OCI-LY1 (cell line): ENCODE measurements at regions not wholly inside any gene's neighbourhood (a gene's known extent, or its start where the extent isn't known, plus 50 kb on each side); places are given as distances from the start of the nearest gene placed in this dataset.

Experiments used
- H2AFZ ChIP-seq: fragments of 200-600 bp; sonication (generic), shearing (Covaris generic); 2 replicates; pipeline ENCODE4 v1.6.0; 2014; ENCODE audit warnings: antibody characterized with exemption, mild to moderate bottlenecking, low read length
- H3F3A ChIP-seq: fragments of 200-600 bp; sonication (generic), shearing (Covaris generic); 2 replicates; pipeline ENCODE4 v1.6.0; 2014; ENCODE audit warnings: mild to moderate bottlenecking, antibody characterized with exemption, low read length, moderate library complexity; ENCODE audit not compliant: insufficient read depth
- H3K27ac ChIP-seq: fragments of 200-600 bp; sonication (generic); 2 replicates; pipeline ENCODE4 v1.5.1; 2014; ENCODE audit warnings: low read length, mixed run types, mild to moderate bottlenecking, low read depth; ENCODE audit not compliant: poor library complexity, severe bottlenecking
- H3K27me3 ChIP-seq: fragments of 200-600 bp; sonication (generic); 2 replicates; pipeline ENCODE4 v1.6.0; 2014; ENCODE audit warnings: antibody characterized with exemption, mild to moderate bottlenecking, low read length, moderate library complexity; ENCODE audit not compliant: insufficient read depth
- H3K36me3 ChIP-seq: fragments of 200-600 bp; sonication (generic); 2 replicates; pipeline ENCODE4 v1.6.1; 2014; ENCODE audit warnings: mild to moderate bottlenecking, antibody characterized with exemption, low read length, moderate library complexity, mixed read lengths; ENCODE audit not compliant: insufficient read depth
- H3K4me1 ChIP-seq: fragments of 200-600 bp; sonication (generic); 2 replicates; pipeline ENCODE4 v1.5.1; 2014; ENCODE audit warnings: mild to moderate bottlenecking, low read length, moderate library complexity; ENCODE audit not compliant: insufficient read depth, severe bottlenecking
- H3K4me2 ChIP-seq: fragments of 200-600 bp; sonication (generic), shearing (Covaris generic); 2 replicates; pipeline ENCODE4 v1.6.1; 2014; ENCODE audit warnings: low read length
- H3K4me3 ChIP-seq: fragments of 200-600 bp; sonication (generic); 2 replicates; pipeline ENCODE4 v1.5.1; 2014; ENCODE audit warnings: low read length, low read depth, mild to moderate bottlenecking, mixed read lengths; ENCODE audit not compliant: poor library complexity, severe bottlenecking
- H3K79me2 ChIP-seq: fragments of 200-600 bp; shearing (Covaris generic); 2 replicates; pipeline ENCODE4 v1.6.1; 2016; ENCODE audit warnings: mixed run types, low read length, mixed read lengths; ENCODE audit not compliant: insufficient read depth
- H3K9ac ChIP-seq: fragments of 200-600 bp; sonication (generic), shearing (Covaris generic); 2 replicates; pipeline ENCODE4 v1.6.1; 2014; ENCODE audit warnings: mild to moderate bottlenecking, low read length, mixed read lengths
- H3K9me2 ChIP-seq: fragments of 200-600 bp; sonication (generic), shearing (Covaris generic); 2 replicates; pipeline ENCODE4 v1.6.1; 2014; ENCODE audit warnings: low read depth, mild to moderate bottlenecking, low read length, mixed read lengths
- H3K9me3 ChIP-seq: fragments of 200-600 bp; shearing (Covaris generic); 2 replicates; pipeline ENCODE4 v1.6.1; 2014; ENCODE audit warnings: low read length, mixed read lengths
- H4K20me1 ChIP-seq: fragments of 200-600 bp; sonication (generic), shearing (Covaris generic); 2 replicates; pipeline ENCODE4 v1.6.0; 2016; ENCODE audit warnings: mild to moderate bottlenecking, low read length; ENCODE audit not compliant: insufficient read depth
- EZH2 ChIP-seq: fragments of 200-600 bp; sonication (generic), shearing (Covaris generic); IDR thresholded peaks from 2 replicates; pipeline ENCODE4 v1.8.0; 2017; ENCODE audit warnings: borderline replicate concordance, mixed run types, mild to moderate bottlenecking, antibody characterized with exemption, low read length, moderate library complexity, mixed read lengths
- TF ChIP-seq, protein P1 (sequence below): fragments of 200-600 bp; sonication (generic), shearing (Covaris generic); IDR thresholded peaks from 2 replicates; pipeline ENCODE4 v1.5.1; 2017; ENCODE audit warnings: mild to moderate bottlenecking, antibody characterized with exemption, low read length, moderate library complexity, mixed read lengths

DNA sequence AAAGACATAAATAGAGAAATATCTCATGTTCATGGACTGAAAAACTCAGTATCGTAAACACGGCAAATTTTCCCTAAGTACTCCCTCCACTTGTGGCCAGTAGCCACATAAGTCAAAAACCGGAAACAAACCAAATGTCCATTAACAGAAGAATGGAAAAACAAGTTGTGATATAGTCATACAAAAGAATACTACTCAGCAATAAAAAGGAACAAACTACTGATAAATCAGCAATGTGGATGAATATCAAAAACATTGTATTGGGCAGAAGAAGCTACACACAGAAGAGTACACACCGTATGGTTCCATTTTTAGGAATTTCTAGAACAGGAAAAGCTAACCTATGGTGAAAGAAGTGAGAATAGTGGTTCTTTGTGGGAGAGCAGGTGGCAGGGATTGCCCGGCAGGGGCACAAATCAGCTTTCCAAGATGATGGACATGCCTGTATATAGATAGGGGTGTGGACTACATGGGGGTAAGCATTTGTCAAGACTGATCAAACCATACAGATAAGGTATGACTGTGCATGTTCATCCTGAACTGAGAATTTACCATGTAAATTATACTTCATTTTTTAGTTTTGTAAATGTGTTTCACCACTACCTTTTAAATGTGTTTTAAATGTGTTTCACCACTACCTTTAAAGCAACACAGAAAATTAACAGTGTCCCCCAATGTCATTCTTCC, 172.8 kb upstream of the CDH5 start:
- Histone ChIP-seq H3K9me2 (no peaks in the 10 kb centered on the region), H3K9ac (no peak overlapping the region), H3K4me1 (no peaks in the 10 kb centered on the region), H3K79me2 (no peaks in the 10 kb centered on the region), H4K20me1 (no peaks in the 10 kb centered on the region), H3K27me3 (no peaks in the 10 kb centered on the region), H3K36me3 (no peaks in the 10 kb centered on the region), H3F3A (no peaks in the 10 kb centered on the region), H3K4me2 (no peak overlapping the region), H3K27ac (no peak overlapping the region), H3K4me3 (no peak overlapping the region), H3K9me3 (no peaks in the 10 kb centered on the region), H2AFZ (no peak overlapping the region)
- no peak for TF ChIP-seq EZH2
- TF ChIP-seq, protein P1, sequence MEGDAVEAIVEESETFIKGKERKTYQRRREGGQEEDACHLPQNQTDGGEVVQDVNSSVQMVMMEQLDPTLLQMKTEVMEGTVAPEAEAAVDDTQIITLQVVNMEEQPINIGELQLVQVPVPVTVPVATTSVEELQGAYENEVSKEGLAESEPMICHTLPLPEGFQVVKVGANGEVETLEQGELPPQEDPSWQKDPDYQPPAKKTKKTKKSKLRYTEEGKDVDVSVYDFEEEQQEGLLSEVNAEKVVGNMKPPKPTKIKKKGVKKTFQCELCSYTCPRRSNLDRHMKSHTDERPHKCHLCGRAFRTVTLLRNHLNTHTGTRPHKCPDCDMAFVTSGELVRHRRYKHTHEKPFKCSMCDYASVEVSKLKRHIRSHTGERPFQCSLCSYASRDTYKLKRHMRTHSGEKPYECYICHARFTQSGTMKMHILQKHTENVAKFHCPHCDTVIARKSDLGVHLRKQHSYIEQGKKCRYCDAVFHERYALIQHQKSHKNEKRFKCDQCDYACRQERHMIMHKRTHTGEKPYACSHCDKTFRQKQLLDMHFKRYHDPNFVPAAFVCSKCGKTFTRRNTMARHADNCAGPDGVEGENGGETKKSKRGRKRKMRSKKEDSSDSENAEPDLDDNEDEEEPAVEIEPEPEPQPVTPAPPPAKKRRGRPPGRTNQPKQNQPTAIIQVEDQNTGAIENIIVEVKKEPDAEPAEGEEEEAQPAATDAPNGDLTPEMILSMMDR, result no peak

DNA sequence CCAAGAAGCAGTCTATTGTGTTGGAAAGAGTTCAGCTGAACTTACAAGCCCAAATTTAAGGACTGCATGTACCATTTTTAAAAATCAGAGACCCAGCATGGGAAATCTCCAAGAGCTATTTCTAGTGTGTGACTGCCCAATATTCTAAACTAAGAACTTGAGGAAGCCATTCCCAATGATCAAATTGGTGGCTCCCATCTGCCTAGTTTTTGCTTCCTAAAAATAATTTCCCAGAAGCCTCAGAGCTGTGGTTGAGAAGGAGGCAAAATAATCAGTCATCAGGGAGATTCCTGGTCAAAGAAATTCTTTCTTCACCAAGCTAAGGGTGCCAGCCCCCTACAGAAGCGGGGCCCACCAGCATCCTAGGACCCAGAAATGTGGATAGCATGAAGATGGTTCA, 176.1 kb upstream of the CDH5 start:
- H3K9me3 ChIP-seq, result no peaks in the 10 kb centered on the region
- H3K9ac ChIP-seq, result no peak overlapping the region
- no peaks in the 10 kb centered on the region for H3K9me2 ChIP-seq
- no peaks in the 10 kb centered on the region for H3F3A ChIP-seq
- H3K4me2 ChIP-seq, result no peak overlapping the region
- H3K27ac ChIP-seq, result no peak overlapping the region
- TF ChIP-seq, protein P1, result no peak
- no peak for TF ChIP-seq EZH2
- H3K4me3 ChIP-seq, result no peak overlapping the region
- no peaks in the 10 kb centered on the region for H4K20me1 ChIP-seq
- no peaks in the 10 kb centered on the region for H3K36me3 ChIP-seq
- no peaks in the 10 kb centered on the region for H3K79me2 ChIP-seq
- no peak overlapping the region for H2AFZ ChIP-seq
- no peaks in the 10 kb centered on the region for H3K4me1 ChIP-seq
- no peaks in the 10 kb centered on the region for H3K27me3 ChIP-seq

DNA sequence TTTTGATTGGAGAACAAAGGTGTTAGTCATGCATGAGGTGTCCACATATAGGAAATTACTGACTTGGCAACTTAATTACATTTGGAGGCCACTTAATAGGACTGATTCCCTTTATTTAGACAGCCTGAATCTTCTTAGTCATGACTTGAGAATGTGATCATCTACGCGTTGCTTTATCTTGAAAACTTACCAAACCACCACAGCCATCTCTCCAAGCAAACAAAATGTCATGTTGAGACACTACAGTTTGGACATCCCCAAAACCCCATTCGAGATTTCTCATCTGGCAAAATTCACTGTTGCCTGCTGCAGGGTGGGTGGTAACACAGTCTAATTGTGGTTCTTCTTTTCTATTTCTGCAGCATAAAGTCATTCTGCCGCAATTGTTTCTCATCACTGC, 176.5 kb upstream of the CDH5 start:
- H4K20me1 ChIP-seq, result no peaks in the 10 kb centered on the region
- H3K27ac ChIP-seq, result no peak overlapping the region
- H3F3A ChIP-seq, result no peaks in the 10 kb centered on the region
- H3K4me2 ChIP-seq, result no peak overlapping the region
- H3K4me1 ChIP-seq, result no peaks in the 10 kb centered on the region
- H3K9ac ChIP-seq, result no peak overlapping the region
- H3K79me2 ChIP-seq, result no peaks in the 10 kb centered on the region
- no peaks in the 10 kb centered on the region for H3K36me3 ChIP-seq
- no peaks in the 10 kb centered on the region for H3K27me3 ChIP-seq
- TF ChIP-seq, protein P1, result no peak
- no peak for TF ChIP-seq EZH2
- no peak overlapping the region for H3K4me3 ChIP-seq
- no peak overlapping the region for H2AFZ ChIP-seq
- no peaks in the 10 kb centered on the region for H3K9me3 ChIP-seq
- H3K9me2 ChIP-seq, result no peaks in the 10 kb centered on the region
